ENCODE measurements at regions not wholly inside any gene's neighbourhood (a gene's known extent, or its start where the extent isn't known, plus 50 kb on each side); places are given as distances from the start of the nearest gene placed in this dataset.
"Not testable (repeated sequence)": the region's sequence is repeated elsewhere in the genome, so short reads cannot be mapped to it uniquely, and the experiment has no call there.

- H3K9me3 ChIP-seq (ENCODE audit: low read length); H3K4me1 Mint-ChIP-seq; H3K4me3 Mint-ChIP-seq; DNase-seq; H3K27me3 Mint-ChIP-seq; H3K27ac Mint-ChIP-seq; H3K4me1 ChIP-seq (ENCODE audit: insufficient read depth, low read length); H3K36me3 ChIP-seq (ENCODE audit: insufficient read depth, low read length); H3K4me3 ChIP-seq (ENCODE audit: low read length); H3K27ac ChIP-seq (ENCODE audit: low read depth, low read length); H3K27me3 ChIP-seq (ENCODE audit: insufficient read depth, low read length, poor library complexity, severe bottlenecking); POLR2A ChIA-PET; CTCF ChIA-PET: not testable (repeated sequence)
- Mint-ChIP-seq H3K36me3 (peaks cover 13 to 65% (median 54%) of the 10 kb centered on the region in 3 donors), H3K9me3 (peaks cover 16 to 81% (median 76%) of the 10 kb centered on the region in 5 donors)
These were observed 104.5 kb downstream of the ZNF33B start for GRCh38 chr10:42533866-42534265.

- POLR2A ChIA-PET = no interaction called here
These were observed 105.4 kb downstream of the ZNF33B start for GRCh38 chr10:42532996-42533395.

GRCh38 chr10:42523098-42523497, 115.3 kb downstream of the ZNF33B start:
- peaks cover 41 to 79% (median 78%) of the 10 kb centered on the region in 5 donors for H3K9me3 Mint-ChIP-seq
- Histone ChIP-seq H3K36me3 (ENCODE audit: insufficient read depth, low read length) (peaks cover 26% of the 10 kb centered on the region), H3K4me1 (ENCODE audit: insufficient read depth, low read length) (no peaks in the 10 kb centered on the region), H3K4me3 (ENCODE audit: low read length) (no peak overlapping the region), H3K9me3 (ENCODE audit: low read length) (peaks cover 44% of the 10 kb centered on the region), H3K27ac (ENCODE audit: low read depth, low read length) (no peak overlapping the region), H3K27me3 (ENCODE audit: insufficient read depth, low read length, poor library complexity, severe bottlenecking) (no peaks in the 10 kb centered on the region)
- H3K27me3 Mint-ChIP-seq = no peaks in the 10 kb centered on the region
- H3K27ac Mint-ChIP-seq = no peak overlapping the region
- H3K4me1 Mint-ChIP-seq = no peaks in the 10 kb centered on the region
- H3K36me3 Mint-ChIP-seq = peaks cover 25 to 72% (median 62%) of the 10 kb centered on the region in 3 donors
- H3K4me3 Mint-ChIP-seq = no peak overlapping the region
- no peak for DNase-seq
- CTCF ChIA-PET = no interaction called here
- POLR2A ChIA-PET = no interaction called here

More at GRCh38 chr10:42532996-42533395, 105.4 kb downstream of the ZNF33B start:
- Mint-ChIP-seq H3K27ac (no peak overlapping the region), H3K27me3 (no peaks in the 10 kb centered on the region), H3K4me3 (no peak overlapping the region), H3K4me1 (no peaks in the 10 kb centered on the region), H3K9me3 (peaks cover 11 to 78% (median 72%) of the 10 kb centered on the region in 5 donors), H3K36me3 (peaks cover 6 to 61% (median 45%) of the 10 kb centered on the region in 3 donors)
- Histone ChIP-seq H3K4me3 (ENCODE audit: low read length) (no peak overlapping the region), H3K27ac (ENCODE audit: low read depth, low read length) (no peak overlapping the region), H3K4me1 (ENCODE audit: insufficient read depth, low read length) (no peaks in the 10 kb centered on the region), H3K36me3 (ENCODE audit: insufficient read depth, low read length) (no peaks in the 10 kb centered on the region), H3K9me3 (ENCODE audit: low read length) (peaks cover 4% of the 10 kb centered on the region), H3K27me3 (ENCODE audit: insufficient read depth, low read length, poor library complexity, severe bottlenecking) (no peaks in the 10 kb centered on the region)
- DNase-seq = no peak
- CTCF ChIA-PET = no interaction called here

GRCh38 chr10:42519761-42520460, 118.5 kb downstream of the ZNF33B start:
- DNase-seq = no peak
- CTCF ChIA-PET = no interaction called here
- Mint-ChIP-seq H3K4me1 (no peaks in the 10 kb centered on the region), H3K36me3 (peaks cover 29 to 61% (median 55%) of the 10 kb centered on the region in 3 donors), H3K9me3 (peaks cover 62 to 91% (median 90%) of the 10 kb centered on the region in 5 donors), H3K27ac (no peak overlapping the region), H3K4me3 (no peak overlapping the region), H3K27me3 (peaks cover 0 to 1% of the 10 kb centered on the region in 2 donors)
- no peak overlapping the region for H3K27ac ChIP-seq (ENCODE audit: low read depth, low read length)
- H3K27me3 ChIP-seq (ENCODE audit: insufficient read depth, low read length, poor library complexity, severe bottlenecking) = no peaks in the 10 kb centered on the region
- POLR2A ChIA-PET = no interaction called here
- H3K4me1 ChIP-seq (ENCODE audit: insufficient read depth, low read length) = no peaks in the 10 kb centered on the region
- peaks cover 75% of the 10 kb centered on the region for H3K9me3 ChIP-seq (ENCODE audit: low read length)
- no peak overlapping the region for H3K4me3 ChIP-seq (ENCODE audit: low read length)
- peaks cover 26% of the 10 kb centered on the region for H3K36me3 ChIP-seq (ENCODE audit: insufficient read depth, low read length)

- no peak for DNase-seq
- Histone ChIP-seq H3K4me3 (ENCODE audit: low read length) (no peak overlapping the region), H3K4me1 (ENCODE audit: insufficient read depth, low read length) (no peaks in the 10 kb centered on the region), H3K36me3 (ENCODE audit: insufficient read depth, low read length) (peaks cover 25% of the 10 kb centered on the region), H3K9me3 (ENCODE audit: low read length) (peaks cover 81% of the 10 kb centered on the region), H3K27ac (ENCODE audit: low read depth, low read length) (no peak overlapping the region), H3K27me3 (ENCODE audit: insufficient read depth, low read length, poor library complexity, severe bottlenecking) (no peaks in the 10 kb centered on the region)
- no peak overlapping the region for H3K27ac Mint-ChIP-seq
- no peak overlapping the region for H3K4me3 Mint-ChIP-seq
- ChIA-PET POLR2A (no interaction called here), CTCF (no interaction called here)
- no peaks in the 10 kb centered on the region for H3K4me1 Mint-ChIP-seq
- peaks cover 60 to 93% (median 91%) of the 10 kb centered on the region in 5 donors for H3K9me3 Mint-ChIP-seq
- H3K36me3 Mint-ChIP-seq = peaks cover 23 to 57% (median 50%) of the 10 kb centered on the region in 3 donors
- peaks cover 0 to 1% of the 10 kb centered on the region in 2 donors for H3K27me3 Mint-ChIP-seq
These were observed 119.3 kb downstream of the ZNF33B start for GRCh38 chr10:42519079-42519478.

GRCh38 chr10:42513921-42514320, 124.4 kb downstream of the ZNF33B start:
- Mint-ChIP-seq H3K9me3 (peaks cover 53 to 93% (median 90%) of the 10 kb centered on the region in 5 donors), H3K4me3 (no peak overlapping the region), H3K27me3 (peaks cover 0 to 1% of the 10 kb centered on the region in 2 donors), H3K36me3 (peaks cover 6 to 33% (median 14%) of the 10 kb centered on the region in 3 donors), H3K27ac (no peak overlapping the region), H3K4me1 (no peaks in the 10 kb centered on the region)
- POLR2A ChIA-PET = no interaction called here
- Histone ChIP-seq H3K4me3 (ENCODE audit: low read length) (no peak overlapping the region), H3K9me3 (ENCODE audit: low read length) (peaks cover 78% of the 10 kb centered on the region), H3K36me3 (ENCODE audit: insufficient read depth, low read length) (no peaks in the 10 kb centered on the region), H3K4me1 (ENCODE audit: insufficient read depth, low read length) (no peaks in the 10 kb centered on the region), H3K27me3 (ENCODE audit: insufficient read depth, low read length, poor library complexity, severe bottlenecking) (no peaks in the 10 kb centered on the region), H3K27ac (ENCODE audit: low read depth, low read length) (no peak overlapping the region)
- no peak for DNase-seq
- CTCF ChIA-PET = no interaction called here

- peaks cover 0 to 2% (median 0%) of the 10 kb centered on the region in 3 donors for H3K36me3 Mint-ChIP-seq
- Histone ChIP-seq H3K9me3 (ENCODE audit: low read length) (no peaks in the 10 kb centered on the region), H3K4me3 (ENCODE audit: low read length) (no peak overlapping the region), H3K27me3 (ENCODE audit: insufficient read depth, low read length, poor library complexity, severe bottlenecking) (no peaks in the 10 kb centered on the region), H3K27ac (ENCODE audit: low read depth, low read length) (no peak overlapping the region), H3K4me1 (ENCODE audit: insufficient read depth, low read length) (no peaks in the 10 kb centered on the region), H3K36me3 (ENCODE audit: insufficient read depth, low read length) (no peaks in the 10 kb centered on the region)
- H3K4me3 Mint-ChIP-seq = no peak overlapping the region
- H3K27ac Mint-ChIP-seq = no peak overlapping the region
- no peaks in the 10 kb centered on the region for H3K27me3 Mint-ChIP-seq
- DNase-seq = no peak
- ChIA-PET POLR2A (no interaction called here), CTCF (no interaction called here)
- H3K9me3 Mint-ChIP-seq = peaks cover 0 to 3% (median 0%) of the 10 kb centered on the region in 5 donors
- no peaks in the 10 kb centered on the region for H3K4me1 Mint-ChIP-seq
These were observed 146.6 kb downstream of the ZNF33B start for GRCh38 chr10:42491801-42492200.

- H3K9me3 Mint-ChIP-seq = peaks cover 0 to 3% (median 0%) of the 10 kb centered on the region in 5 donors
- no peak overlapping the region for H3K4me3 Mint-ChIP-seq
- no peaks in the 10 kb centered on the region for H3K27me3 Mint-ChIP-seq
- no peak for DNase-seq
- ChIA-PET POLR2A (no interaction called here), CTCF (no interaction called here)
- no peaks in the 10 kb centered on the region for H3K4me1 Mint-ChIP-seq
- Histone ChIP-seq H3K27me3 (ENCODE audit: insufficient read depth, low read length, poor library complexity, severe bottlenecking) (no peaks in the 10 kb centered on the region), H3K4me1 (ENCODE audit: insufficient read depth, low read length) (no peaks in the 10 kb centered on the region), H3K9me3 (ENCODE audit: low read length) (no peaks in the 10 kb centered on the region), H3K4me3 (ENCODE audit: low read length) (no peak overlapping the region), H3K27ac (ENCODE audit: low read depth, low read length) (no peak overlapping the region), H3K36me3 (ENCODE audit: insufficient read depth, low read length) (no peaks in the 10 kb centered on the region)
- peaks cover 0 to 2% (median 0%) of the 10 kb centered on the region in 3 donors for H3K36me3 Mint-ChIP-seq
- no peak overlapping the region for H3K27ac Mint-ChIP-seq
These were observed 147.3 kb downstream of the ZNF33B start for GRCh38 chr10:42491001-42491592.
